ENCODE measurements at regions not wholly inside any gene's neighbourhood (a gene's known extent, or its start where the extent isn't known, plus 50 kb on each side); places are given as distances from the start of the nearest gene placed in this dataset.

GRCh38 chr3:162170581-162170980 is 674.0 kb downstream of the OTOL1 start:
- TF ChIP-seq SP1 (CRISPR knock-in tag; IDR thresholded peaks at IDR 0.05), result no peak
- no peak for TF ChIP-seq NFE2 (IDR thresholded peaks at IDR 0.05; ENCODE audit: low read depth)
- TF ChIP-seq MXI1 (IDR thresholded peaks at IDR 0.05; ENCODE audit: low read depth, low read length), result no peak
